ENCODE measurements at regions not wholly inside any gene's neighbourhood (a gene's known extent, or its start where the extent isn't known, plus 50 kb on each side); places are given as distances from the start of the nearest gene placed in this dataset.

GRCh38 chr6:91961236-91961635, 1374.4 kb upstream of the MAP3K7 start:
- TF ChIP-seq CTCF (IDR thresholded peaks at IDR 0.05), result no peak
- no peak for TF ChIP-seq POLR2A (IDR thresholded peaks at IDR 0.05)
